ENCODE measurements at regions not wholly inside any gene's neighbourhood (a gene's known extent, or its start where the extent isn't known, plus 50 kb on each side); places are given as distances from the start of the nearest gene placed in this dataset.

GRCh38 chr6:99709062-99709461 is 102.4 kb downstream of the PRDM13 start:
- Histone ChIP-seq H2BK20ac (ENCODE audit: low read length) (no peak overlapping the region), H3K14ac (ENCODE audit: insufficient read length) (no peak overlapping the region), H2BK120ac (replicated peaks; ENCODE audit: low read depth, low read length) (no peak overlapping the region), H3K23me2 (ENCODE audit: low read depth, low read length) (no peaks in the 10 kb centered on the region), H3K4ac (replicated peaks; ENCODE audit: insufficient read length, low read depth, low read length) (no peak overlapping the region), H3K9me3 (ENCODE audit: insufficient read depth in 2 of 2, low read depth in 1 of 2, low read length in 1 of 2) (no peaks in the 10 kb centered on the region), H2BK5ac (ENCODE audit: low read depth, low read length) (no peak overlapping the region), H2BK12ac (ENCODE audit: low read depth, low read length) (no peak overlapping the region), H3K9ac (replicated peaks in 1 of 4; ENCODE audit: extremely low read depth in 1 of 4, low read depth in 3 of 4, low read length in 3 of 4) (no peak overlapping the region), H3K27ac (ENCODE audit: low read depth, low read length) (no peak overlapping the region), H3K4me3 (ENCODE audit: extremely low read depth in 1 of 4, insufficient read depth in 2 of 4, low read depth in 3 of 4, low read length in 4 of 4) (no peak overlapping the region), H3K79me2 (ENCODE audit: control insufficient read depth in 1 of 2, insufficient read depth in 2 of 2, low read length in 2 of 2) (no peaks in the 10 kb centered on the region), H3K18ac (ENCODE audit: extremely low read depth, low read length) (no peak overlapping the region), H2AK5ac (ENCODE audit: low read depth, low read length) (no peak overlapping the region), H3K23ac (ENCODE audit: insufficient read length) (no peak overlapping the region), H4K20me1 (replicated peaks in 1 of 2; ENCODE audit: control insufficient read depth in 1 of 2, insufficient read depth in 2 of 2, low read length in 2 of 2) (no peaks in the 10 kb centered on the region), H4K5ac (ENCODE audit: insufficient read length, low read depth, low read length) (no peak overlapping the region), H2AFZ (ENCODE audit: low read length) (no peak overlapping the region), H4K8ac (ENCODE audit: extremely low read depth, insufficient read depth, low read length) (no peak overlapping the region), H3K4me2 (ENCODE audit: insufficient read depth in 1 of 2, low read depth in 2 of 2, low read length in 2 of 2) (no peak overlapping the region), H3K79me1 (ENCODE audit: low read depth, low read length) (no peaks in the 10 kb centered on the region), H4K91ac (replicated peaks; ENCODE audit: insufficient read length, low read length) (no peak overlapping the region), H3K56ac (replicated peaks; ENCODE audit: insufficient read length, low read depth, low read length) (no peak overlapping the region), H3K4me1 (replicated peaks in 1 of 4; ENCODE audit: control insufficient read depth in 3 of 4, insufficient read depth in 4 of 4, low read length in 3 of 4) (no peaks in the 10 kb centered on the region), H3K36me3 (ENCODE audit: control insufficient read depth in 2 of 4, insufficient read depth in 4 of 4, low read length in 3 of 4) (no peaks in the 10 kb centered on the region), H3K27me3 (replicated peaks in 1 of 4; ENCODE audit: control insufficient read depth in 3 of 4, extremely low read depth in 1 of 4, insufficient read depth in 3 of 4, low read length in 3 of 4) (no peaks in the 10 kb centered on the region), H2BK15ac (ENCODE audit: low read length) (no peak overlapping the region)
- FAIRE-seq (no peak), DNase-seq (ENCODE audit: low read depth in 1 of 2, low spot score in 2 of 2) (no peak)
- ChIA-PET POLR2A (ENCODE audit: partially characterized antibody) (no interaction called here), CTCF (ENCODE audit: partially characterized antibody) (interaction anchor here (0.6 to 1.9 kb wide), 2 partner anchors 37 to 501 kb away, joined by 3 to 7 read pairs; no protein-coding TSS in a partner anchor)
- TF ChIP-seq SP2 (IDR thresholded peaks at IDR 0.05; ENCODE audit: low read length) = no peak
- no peak for TF ChIP-seq USF2 (IDR thresholded peaks at IDR 0.05; ENCODE audit: low read length)
- no peak for TF ChIP-seq MAFK (IDR thresholded peaks at IDR 0.05; ENCODE audit: low read depth, low read length)
- TF ChIP-seq E2F6 (IDR thresholded peaks at IDR 0.05) = no peak
- no peak for TF ChIP-seq BACH1 (IDR thresholded peaks at IDR 0.05; ENCODE audit: low read length)
- no peak for TF ChIP-seq SIRT6 (IDR thresholded peaks at IDR 0.05; ENCODE audit: low read length)

All from H1 (cell line).